GM18508 (cell line): ENCODE measurements at regions not wholly inside any gene's neighbourhood (a gene's known extent, or its start where the extent isn't known, plus 50 kb on each side); places are given as distances from the start of the nearest gene placed in this dataset.

ENCODE experiments used
- ATAC-seq: cut with Tn5 transposase; IDR thresholded peaks from one replicate; pipeline ENCODE4 v1.9.1; 2021; ENCODE audit warnings: moderate number of reproducible peaks; ENCODE audit not compliant: insufficient read depth, unreplicated experiment

GRCh38 chr5:166992108-166992507 is 1299.3 kb upstream of the WWC1 start:
- ATAC-seq: no peak

GRCh38 chr5:166992874-166993722 is 1298.3 kb upstream of the WWC1 start:
- no peak for ATAC-seq

- no peak for ATAC-seq
Measured at GRCh38 chr5:166994226-166994625, 1297.2 kb upstream of the WWC1 start.

GRCh38 chr5:167001246-167001645 is 1290.2 kb upstream of the WWC1 start:
- ATAC-seq: no peak

GRCh38 chr5:167008705-167009104 is 1282.7 kb upstream of the WWC1 start:
- no peak for ATAC-seq

GRCh38 chr5:167011196-167011595 is 1280.2 kb upstream of the WWC1 start:
- no peak for ATAC-seq

GRCh38 chr5:167012123-167013034 is 1279.1 kb upstream of the WWC1 start:
- ATAC-seq: no peak

- no peak for ATAC-seq
Measured at GRCh38 chr5:167014401-167015056, 1276.9 kb upstream of the WWC1 start.

- no peak for ATAC-seq
Measured at GRCh38 chr5:167020418-167020817, 1271.0 kb upstream of the WWC1 start.

- no peak for ATAC-seq
Measured at GRCh38 chr5:167029488-167029887, 1262.0 kb upstream of the WWC1 start.

GRCh38 chr5:167030500-167031120 is 1260.8 kb upstream of the WWC1 start:
- ATAC-seq: no peak

- no peak for ATAC-seq
Measured at GRCh38 chr5:167036585-167036984, 1254.9 kb upstream of the WWC1 start.

- ATAC-seq: no peak
Measured at GRCh38 chr5:167049043-167049663, 1242.3 kb upstream of the WWC1 start.

GRCh38 chr5:167049771-167050567 is 1241.5 kb upstream of the WWC1 start:
- no peak for ATAC-seq

- no peak for ATAC-seq
Measured at GRCh38 chr5:167050568-167051401, 1240.7 kb upstream of the WWC1 start.

GRCh38 chr5:167051402-167051768 is 1240.1 kb upstream of the WWC1 start:
- ATAC-seq: no peak

- ATAC-seq: no peak
Measured at GRCh38 chr5:167052791-167053190, 1238.7 kb upstream of the WWC1 start.

GRCh38 chr5:167057665-167058064 is 1233.8 kb upstream of the WWC1 start:
- ATAC-seq: no peak
